H1 (cell line): ENCODE measurements at regions not wholly inside any gene's neighbourhood (a gene's known extent, or its start where the extent isn't known, plus 50 kb on each side); places are given as distances from the start of the nearest gene placed in this dataset.

Experiments used
- CTCF ChIA-PET: fragments of 300-600 bp; sonication (Branson Sonifier 250); formaldehyde crosslinking; loops from one replicate; lab custom pipeline; 2021; ENCODE audit not compliant: partially characterized antibody; lab: Charles Lee
- POLR2A ChIA-PET: fragments of 300-600 bp; sonication (Branson Sonifier 250); formaldehyde crosslinking; loops from one replicate; lab custom pipeline; 2021; ENCODE audit warnings: inconsistent platforms; ENCODE audit not compliant: partially characterized antibody; lab: Charles Lee
- DNase-seq, 2 experiments: peaks; one replicate each; pipeline versions ENCODE4 v3.0.0 to v3.0.0-alpha.2; 2010 to 2022; ENCODE audit warnings: low spot score in 2 of 2, low read depth in 1 of 2, mixed read lengths in 1 of 2
- FAIRE-seq: peaks from 2 replicates; lab custom pipeline; 2011; peaks lifted over from hg19 to GRCh38; lab: Jason Lieb, UNC
- H2AFZ ChIP-seq: 2 replicates; pipeline ENCODE4 v1.8.1; 2012; ENCODE audit warnings: low read length, inconsistent platforms
- H2AK5ac ChIP-seq: 2 replicates; pipeline ENCODE4 v1.6.1; 2013; ENCODE audit warnings: low read depth, low read length
- H2BK120ac ChIP-seq: replicated peaks from 2 replicates; pipeline ENCODE3; 2013; ENCODE audit warnings: low read depth, low read length, inconsistent platforms
- H2BK12ac ChIP-seq: 2 replicates; pipeline ENCODE4 v1.6.1; 2013; ENCODE audit warnings: low read depth, low read length
- H2BK15ac ChIP-seq: 2 replicates; pipeline ENCODE4 v1.6.1; 2013; ENCODE audit warnings: low read length
- H2BK20ac ChIP-seq: 2 replicates; pipeline ENCODE4 v1.6.1; 2013; ENCODE audit warnings: low read length
- H2BK5ac ChIP-seq: 2 replicates; pipeline ENCODE4 v1.6.1; 2013; ENCODE audit warnings: low read depth, low read length
- H3K14ac ChIP-seq: 2 replicates; pipeline ENCODE4 v1.6.1; 2013; ENCODE audit warnings: inconsistent platforms; ENCODE audit not compliant: insufficient read length
- H3K18ac ChIP-seq: 2 replicates; pipeline ENCODE4 v1.6.1; 2013; ENCODE audit warnings: low read length; ENCODE audit errors: extremely low read depth
- H3K23ac ChIP-seq: 2 replicates; pipeline ENCODE4 v1.6.1; 2013; ENCODE audit warnings: inconsistent platforms; ENCODE audit not compliant: insufficient read length
- H3K23me2 ChIP-seq: 2 replicates; pipeline ENCODE4 v1.6.1; 2013; ENCODE audit warnings: low read depth, low read length
- H3K27ac ChIP-seq: 2 replicates; pipeline ENCODE4 v1.6.1; 2011; ENCODE audit warnings: low read depth, low read length, inconsistent platforms
- H3K27me3 ChIP-seq, 4 experiments: replicated peaks in 1 of 4; 1 replicate in 1 of 4; 2 replicates in 3 of 4; pipeline versions ENCODE4 v1.6.1 to v1.8.1; 2011 to 2013; ENCODE audit warnings: low read length in 3 of 4, mild to moderate bottlenecking in 3 of 4, inconsistent platforms in 2 of 4, mixed read lengths in 2 of 4, moderate library complexity in 1 of 4; ENCODE audit not compliant: control insufficient read depth in 3 of 4, insufficient read depth in 3 of 4; ENCODE audit errors: extremely low read depth in 1 of 4
- H3K36me3 ChIP-seq, 4 experiments: 2 replicates each; pipeline versions ENCODE4 v1.6.1 to v1.8.1; 2011 to 2013; ENCODE audit warnings: mild to moderate bottlenecking in 4 of 4, low read length in 3 of 4, moderate library complexity in 2 of 4, control low read depth in 1 of 4, inconsistent platforms in 1 of 4; ENCODE audit not compliant: insufficient read depth in 4 of 4, control insufficient read depth in 2 of 4
- H3K4ac ChIP-seq: replicated peaks from 2 replicates; pipeline ENCODE3; 2013; ENCODE audit warnings: low read length, low read depth, mixed read lengths, inconsistent platforms; ENCODE audit not compliant: insufficient read length
- H3K4me1 ChIP-seq, 4 experiments: replicated peaks in 1 of 4; 1 replicate in 1 of 4; 2 replicates in 3 of 4; pipeline versions ENCODE4 v1.6.1 to v1.8.1; 2011 to 2013; ENCODE audit warnings: low read length in 3 of 4, inconsistent platforms in 2 of 4, mixed read lengths in 1 of 4; ENCODE audit not compliant: insufficient read depth in 4 of 4, control insufficient read depth in 3 of 4
- H3K4me2 ChIP-seq, 2 experiments: 2 replicates each; pipeline versions ENCODE4 v1.6.1 to v1.8.1; 2011 to 2013; ENCODE audit warnings: low read depth in 2 of 2, low read length in 2 of 2, control low read depth in 1 of 2, inconsistent platforms in 1 of 2, mild to moderate bottlenecking in 1 of 2; ENCODE audit not compliant: insufficient read depth in 1 of 2
- H3K4me3 ChIP-seq, 4 experiments: fragments of 200-600, 300-600 bp in 1 of 4; sonication (generic), shearing (Covaris generic), sonication (Bioruptor Twin) in 1 of 4; 2 replicates each; pipeline versions ENCODE4 v1.5.1 to v1.8.1; 2011 to 2016; ENCODE audit warnings: low read length in 4 of 4, low read depth in 3 of 4, control low read depth in 2 of 4, inconsistent platforms in 2 of 4, mild to moderate bottlenecking in 2 of 4, mixed read lengths in 1 of 4, moderate library complexity in 1 of 4; ENCODE audit not compliant: insufficient read depth in 2 of 4; ENCODE audit errors: extremely low read depth in 1 of 4
- H3K56ac ChIP-seq: replicated peaks from 2 replicates; pipeline ENCODE3; 2013; ENCODE audit warnings: low read depth, mild to moderate bottlenecking, mixed read lengths, low read length, inconsistent platforms; ENCODE audit not compliant: insufficient read length
- H3K79me1 ChIP-seq: 2 replicates; pipeline ENCODE4 v1.6.1; 2013; ENCODE audit warnings: low read depth, low read length, control low read depth
- H3K79me2 ChIP-seq, 2 experiments: 2 replicates each; pipeline versions ENCODE4 v1.6.1 to v1.8.1; 2012 to 2013; ENCODE audit warnings: low read length in 2 of 2, mild to moderate bottlenecking in 2 of 2, inconsistent platforms in 1 of 2; ENCODE audit not compliant: insufficient read depth in 2 of 2, control insufficient read depth in 1 of 2
- H3K9ac ChIP-seq, 4 experiments: replicated peaks in 1 of 4; 1 replicate in 1 of 4; 2 replicates in 3 of 4; pipeline versions ENCODE4 v1.6.1 to v1.8.1; 2011 to 2013; ENCODE audit warnings: low read depth in 3 of 4, low read length in 3 of 4, control low read depth in 2 of 4, mild to moderate bottlenecking in 2 of 4, moderate library complexity in 2 of 4, inconsistent platforms in 1 of 4; ENCODE audit errors: extremely low read depth in 1 of 4
- H3K9me3 ChIP-seq, 2 experiments: 2 replicates each; pipeline versions ENCODE4 v1.6.1 to v1.8.1; 2012 to 2013; ENCODE audit warnings: mild to moderate bottlenecking in 2 of 2, moderate library complexity in 2 of 2, control low read depth in 1 of 2, inconsistent platforms in 1 of 2, low read depth in 1 of 2, low read length in 1 of 2, mixed read lengths in 1 of 2; ENCODE audit not compliant: insufficient read depth in 2 of 2
- H4K20me1 ChIP-seq, 2 experiments: replicated peaks in 1 of 2; 2 replicates each; pipeline versions ENCODE3 to v1.8.1; 2011 to 2013; ENCODE audit warnings: inconsistent platforms in 2 of 2, low read length in 2 of 2, mild to moderate bottlenecking in 1 of 2; ENCODE audit not compliant: insufficient read depth in 2 of 2, control insufficient read depth in 1 of 2
- H4K5ac ChIP-seq: 2 replicates; pipeline ENCODE4 v1.6.1; 2013; ENCODE audit warnings: low read length, low read depth, mixed read lengths, inconsistent platforms; ENCODE audit not compliant: insufficient read length
- H4K8ac ChIP-seq: 2 replicates; pipeline ENCODE4 v1.8.0; 2013; ENCODE audit warnings: mild to moderate bottlenecking, moderate library complexity, low read length, inconsistent platforms; ENCODE audit not compliant: insufficient read depth; ENCODE audit errors: extremely low read depth
- H4K91ac ChIP-seq: replicated peaks from 2 replicates; pipeline ENCODE3; 2013; ENCODE audit warnings: low read length, mixed read lengths, inconsistent platforms; ENCODE audit not compliant: insufficient read length
- SAP30 ChIP-seq: fragments of 300-600 bp; sonication (generic); IDR thresholded peaks from 2 replicates; pipeline ENCODE4 v1.7.1; 2012; ENCODE audit warnings: low read length, moderate library complexity, mild to moderate bottlenecking, inconsistent platforms; ENCODE audit not compliant: insufficient read depth, insufficient replicate concordance
- WGBS, 2 experiments: shearing (Covaris generic) in 1 of 2; methylation state at CpG; one replicate each; pipeline versions ENCODE4 v1.1.6 to v1.1.7; 2013 to 2015; ENCODE audit warnings: low lambda C conversion rate in 2 of 2, mixed read lengths in 2 of 2, inconsistent platforms in 1 of 2, low coverage in 1 of 2, missing lambda C conversion rate in 1 of 2; ENCODE audit not compliant: insufficient replicate concordance in 2 of 2, insufficient coverage in 1 of 2, insufficient read length in 1 of 2; ENCODE audit errors: extremely low coverage in 1 of 2, missing lambda C conversion rate in 1 of 2; 5-methylcytosine and 5-hydroxymethylcytosine counted together

- Histone ChIP-seq H3K4ac (no peak overlapping the region), H3K4me1 (no peaks in the 10 kb centered on the region), H3K27ac (no peak overlapping the region), H3K27me3 (no peaks in the 10 kb centered on the region), H4K5ac (no peak overlapping the region), H2BK5ac (no peak overlapping the region), H3K18ac (no peak overlapping the region), H2BK20ac (no peak overlapping the region), H3K36me3 (no peaks in the 10 kb centered on the region), H2BK120ac (no peak overlapping the region), H2AK5ac (no peak overlapping the region), H2AFZ (no peak overlapping the region), H2BK15ac (no peak overlapping the region), H2BK12ac (no peak overlapping the region), H4K8ac (no peak overlapping the region), H3K9me3 (no peaks in the 10 kb centered on the region), H3K9ac (no peak overlapping the region), H3K23ac (no peak overlapping the region), H3K23me2 (no peaks in the 10 kb centered on the region; the same call in 1 of the 2 replicates), H3K4me2 (no peak overlapping the region), H4K20me1 (no peaks in the 10 kb centered on the region)
- 95% methylated on average over 2 of the region's 2 CpGs; no CpG with 5 or more reads in 1 of the 2 experiments for WGBS, 2 experiments
- ChIA-PET CTCF (interaction anchor here (0.6 to 1.4 kb wide), 2 partner anchors 24 to 1328 kb away, joined by 4 read pairs; no protein-coding TSS in a partner anchor), POLR2A (interaction anchor here (0.8 kb wide), 1 partner anchor 13 kb away, joined by 3 read pairs; no protein-coding TSS in a partner anchor)
- DNase-seq, result no peak
- TF ChIP-seq SAP30, result no peak
- TF ChIP-seq, all 59 proteins: peak for 0
- H3K79me1 ChIP-seq, result no peaks in the 10 kb centered on the region
- no peaks in the 10 kb centered on the region for H3K79me2 ChIP-seq
- H4K91ac ChIP-seq, result no peak overlapping the region
- H3K4me3 ChIP-seq, result no peak overlapping the region
- no peak overlapping the region for H3K56ac ChIP-seq
- FAIRE-seq, result no peak
- H3K14ac ChIP-seq, result no peak overlapping the region
Observed at GRCh38 chr1:87572891-87573290, 244.2 kb downstream of the LMO4 start.
